HG02885 (cell line): ENCODE measurements at regions not wholly inside any gene's neighbourhood (a gene's known extent, or its start where the extent isn't known, plus 50 kb on each side); places are given as distances from the start of the nearest gene placed in this dataset.

Source experiments
- ATAC-seq: cut with Tn5 transposase; IDR thresholded peaks from one replicate; pipeline ENCODE4 v1.9.1; 2021; ENCODE audit warnings: mild to moderate bottlenecking; ENCODE audit not compliant: unreplicated experiment, poor library complexity

- no peak for ATAC-seq
Measured at GRCh38 chr4:96295143-96295741, 455.3 kb downstream of the PDHA2 start.

- ATAC-seq, result no peak
Measured at GRCh38 chr4:96301715-96302114, 461.8 kb downstream of the PDHA2 start.

- ATAC-seq, result no peak
Measured at GRCh38 chr4:96305030-96305429, 465.1 kb downstream of the PDHA2 start.

GRCh38 chr4:96312046-96312685, 472.3 kb downstream of the PDHA2 start:
- no peak for ATAC-seq

- no peak for ATAC-seq
Measured at GRCh38 chr4:96315815-96316214, 475.9 kb downstream of the PDHA2 start.

GRCh38 chr4:96316776-96317175, 476.9 kb downstream of the PDHA2 start:
- no peak for ATAC-seq

- no peak for ATAC-seq
Measured at GRCh38 chr4:96317891-96318290, 478.0 kb downstream of the PDHA2 start.

- no peak for ATAC-seq
Measured at GRCh38 chr4:96326846-96327245, 487.0 kb downstream of the PDHA2 start.

GRCh38 chr4:96342196-96342595, 502.3 kb downstream of the PDHA2 start:
- ATAC-seq, result no peak

- ATAC-seq, result no peak
Measured at GRCh38 chr4:96342790-96343455, 503.0 kb downstream of the PDHA2 start.

- no peak for ATAC-seq
Measured at GRCh38 chr4:96343836-96344235, 503.9 kb downstream of the PDHA2 start.

GRCh38 chr4:96347582-96347981, 507.7 kb downstream of the PDHA2 start:
- no peak for ATAC-seq

GRCh38 chr4:96352051-96352517, 512.2 kb downstream of the PDHA2 start:
- no peak for ATAC-seq

- no peak for ATAC-seq
Measured at GRCh38 chr4:96354036-96354712, 514.3 kb downstream of the PDHA2 start.

GRCh38 chr4:96355414-96355813, 515.5 kb downstream of the PDHA2 start:
- no peak for ATAC-seq

GRCh38 chr4:96356591-96357370, 516.9 kb downstream of the PDHA2 start:
- no peak for ATAC-seq

GRCh38 chr4:96366632-96367031, 526.7 kb downstream of the PDHA2 start:
- ATAC-seq, result no peak

GRCh38 chr4:96375367-96375766, 535.5 kb downstream of the PDHA2 start:
- no peak for ATAC-seq

GRCh38 chr4:96379524-96379923, 539.6 kb downstream of the PDHA2 start:
- ATAC-seq, result no peak

- no peak for ATAC-seq
Measured at GRCh38 chr4:96380106-96380505, 540.2 kb downstream of the PDHA2 start.
